GM12878 (cell line): ENCODE measurements at regions not wholly inside any gene's neighbourhood (a gene's known extent, or its start where the extent isn't known, plus 50 kb on each side); places are given as distances from the start of the nearest gene placed in this dataset.

Source experiments
- ATAC-seq: fragments of 200-7000 bp; cut with Tn5 transposase; 3 replicates; pipeline ENCODE4 v1.9.1; 2020; ENCODE audit warnings: mild to moderate bottlenecking, moderate library complexity
- BruUV-seq: library from RNA; stranded (reverse); fragments of 400-500 nt; replicated peaks from 2 replicates; lab custom pipeline; 2021; lab: Mats Ljungman, UMichigan
- CTCF ChIA-PET: fragments of 300-600 bp; sonication (Branson Sonifier 250); formaldehyde crosslinking; extraction: SDS; loops from one replicate; lab custom pipeline; 2021; ENCODE audit warnings: inconsistent platforms; lab: Yijun Ruan, JAX
- POLR2A ChIA-PET: fragments of 350-600 bp; formaldehyde crosslinking; extraction: SDS; loops from one replicate; lab custom pipeline; 2021; ENCODE audit warnings: inconsistent platforms; lab: Charles Lee
- RAD21 ChIA-PET: fragments of 300-600 bp; sonication (Branson Sonifier 250); formaldehyde crosslinking; loops from one replicate; lab custom pipeline; 2023; ENCODE audit warnings: antibody characterized with exemption; ENCODE audit not compliant: unreplicated experiment; lab: Charles Lee
- SMC1A ChIA-PET: fragments of 300-600 bp; sonication (Branson Sonifier 250); formaldehyde crosslinking; loops from one replicate; lab custom pipeline; 2023; ENCODE audit not compliant: unreplicated experiment, uncharacterized antibody; lab: Charles Lee
- DNase-seq: peaks from one replicate; pipeline ENCODE4 v3.0.0-alpha.2; 2011; ENCODE audit warnings: low read depth, low spot score
- FAIRE-seq: peaks from 3 replicates; lab custom pipeline; 2011; peaks lifted over from hg19 to GRCh38; lab: Jason Lieb, UNC
- H2AFZ ChIP-seq: 2 replicates; pipeline ENCODE4 v1.6.0; 2011; ENCODE audit warnings: low read depth, low read length, control low read depth; ENCODE audit not compliant: control insufficient read depth
- H3K27ac ChIP-seq: 2 replicates; pipeline ENCODE4 v1.5.1; 2011; ENCODE audit warnings: control low read depth; ENCODE audit not compliant: control insufficient read depth, insufficient read depth
- H3K27me3 ChIP-seq, 2 experiments: replicated peaks in 1 of 2; 2 replicates each; pipeline versions ENCODE4 v1.6.0 to v1.6.1; 2011; ENCODE audit warnings: low read length in 1 of 2; ENCODE audit not compliant: control insufficient read depth in 2 of 2, insufficient read depth in 2 of 2
- H3K36me3 ChIP-seq, 2 experiments: 2 replicates each; pipeline ENCODE4 v1.5.1; 2011; ENCODE audit warnings: low read length in 1 of 2; ENCODE audit not compliant: control insufficient read depth in 2 of 2, insufficient read depth in 2 of 2
- H3K4me1 ChIP-seq: 2 replicates; pipeline ENCODE4 v1.6.1; 2011; ENCODE audit warnings: mild to moderate bottlenecking, low read length, moderate library complexity, mixed read lengths; ENCODE audit not compliant: control insufficient read depth, insufficient read depth
- H3K4me2 ChIP-seq: 2 replicates; pipeline ENCODE4 v1.6.0; 2011; ENCODE audit warnings: control low read depth; ENCODE audit not compliant: control insufficient read depth, insufficient read depth
- H3K4me3 ChIP-seq: fragments of 200-600 bp; sonication (generic); 2 replicates; pipeline ENCODE4 v1.5.1; 2016
- H3K79me2 ChIP-seq: 2 replicates; pipeline ENCODE4 v1.6.0; 2011; ENCODE audit warnings: low read length; ENCODE audit not compliant: control insufficient read depth, insufficient read depth
- H3K9ac ChIP-seq: 2 replicates; pipeline ENCODE4 v1.8.0; 2011; ENCODE audit warnings: low read length, control low read depth, mixed read lengths; ENCODE audit not compliant: control insufficient read depth, insufficient read depth
- H3K9me3 ChIP-seq: replicated peaks from 3 replicates; pipeline ENCODE4 v1.5.1; 2011; ENCODE audit warnings: mild to moderate bottlenecking, low read length; ENCODE audit not compliant: control insufficient read depth, insufficient read depth
- H4K20me1 ChIP-seq: 2 replicates; pipeline ENCODE4 v1.6.0; 2011; ENCODE audit not compliant: control insufficient read depth, insufficient read depth
- CHD2 ChIP-seq: IDR thresholded peaks from 2 replicates; pipeline ENCODE4 v1.6.1; 2011; ENCODE audit warnings: low read depth, low read length, improper control_type of control experiment, borderline replicate concordance
- HDGF ChIP-seq: fragments of 450-650 bp; IDR thresholded peaks from 2 replicates; pipeline ENCODE4 v1.6.1; 2016; ENCODE audit warnings: antibody characterized with exemption
- MYC ChIP-seq: IDR thresholded peaks from 2 replicates; pipeline ENCODE4 v1.6.1; 2011; ENCODE audit warnings: mild to moderate bottlenecking, low read length, moderate library complexity, inconsistent platforms; ENCODE audit not compliant: insufficient read depth, insufficient replicate concordance, insufficient read length, severe bottlenecking
- POU2F2 ChIP-seq: IDR thresholded peaks from 3 replicates; pipeline ENCODE4 v1.6.1; 2011; ENCODE audit warnings: low read depth, mild to moderate bottlenecking, low read length, borderline replicate concordance
- RFX5 ChIP-seq: IDR thresholded peaks from 2 replicates; pipeline ENCODE4 v1.6.1; 2011; ENCODE audit warnings: low read depth, low read length, improper control_type of control experiment
- RUNX3 ChIP-seq: IDR thresholded peaks from 2 replicates; pipeline ENCODE4 v1.6.1; 2012; ENCODE audit warnings: low read length, inconsistent platforms
- TCF12 ChIP-seq: IDR thresholded peaks from 2 replicates; pipeline ENCODE4 v1.6.1; 2011; ENCODE audit warnings: low read depth, mild to moderate bottlenecking, low read length
- ZZZ3 ChIP-seq: IDR thresholded peaks from 2 replicates; pipeline ENCODE4 v1.6.1; 2011; ENCODE audit warnings: low read depth; ENCODE audit not compliant: control insufficient read depth, insufficient read length
- WGBS: methylation state at CpG from one replicate; pipeline ENCODE4 v1.1.6; 2016; ENCODE audit warnings: low lambda C conversion rate; ENCODE audit not compliant: insufficient replicate concordance, insufficient coverage; ENCODE audit errors: missing lambda C conversion rate; 5-methylcytosine and 5-hydroxymethylcytosine counted together
- in situ Hi-C: fragments of 300-500 bp; cut with MboI; formaldehyde crosslinking; loops from 9 replicates; pipeline ENCODE4 v1.14.3; 2018; ENCODE audit warnings: mixed read lengths
- intact Hi-C: fragments of 100-400 bp; cut with micrococcal nuclease; formaldehyde crosslinking; loops from one replicate; pipeline ENCODE4 v1.14.2; 2022; ENCODE audit not compliant: unreplicated experiment
- TF ChIP-seq, protein P1 (sequence below): IDR thresholded peaks from 2 replicates; pipeline ENCODE4 v1.6.1; 2012; ENCODE audit warnings: mild to moderate bottlenecking, low read depth, low read length
- TF ChIP-seq, protein P2 (sequence below): IDR thresholded peaks from 2 replicates; pipeline ENCODE4 v1.6.1; 2011; ENCODE audit warnings: borderline replicate concordance, low read depth, mild to moderate bottlenecking, moderate library complexity, mixed read lengths, low read length; ENCODE audit not compliant: insufficient read depth; ENCODE audit errors: extremely low read length
- TF ChIP-seq, protein P3 (sequence below): fragments of 450-650 bp; IDR thresholded peaks from 2 replicates; pipeline ENCODE4 v1.6.1; 2016; ENCODE audit warnings: mild to moderate bottlenecking, moderate library complexity, borderline replicate concordance

DNA sequence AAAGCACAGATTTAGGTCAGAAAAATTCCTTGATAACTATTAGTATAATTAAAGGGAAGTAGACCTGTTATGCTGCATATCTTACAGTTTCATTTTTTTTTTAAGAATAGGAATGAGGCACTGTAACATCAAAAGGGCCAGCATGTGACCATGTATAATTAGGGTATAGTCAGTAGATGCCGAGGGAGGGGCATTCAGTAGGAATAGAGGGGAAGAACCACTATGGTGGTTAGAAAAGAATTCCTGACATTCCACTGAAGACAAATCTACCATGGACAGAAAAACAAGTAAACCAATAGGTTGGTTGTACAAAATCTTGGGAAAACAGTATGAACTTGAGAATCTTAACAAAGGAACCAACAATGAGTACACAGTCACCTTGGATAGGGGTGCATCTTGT lies 78.4 kb upstream of the CCDC179 start:
- no peaks in the 10 kb centered on the region for H3K4me1 ChIP-seq
- DNase-seq (no peak), ATAC-seq (no peak), FAIRE-seq (no peak)
- H4K20me1 ChIP-seq = no peaks in the 10 kb centered on the region
- H3K4me3 ChIP-seq = no peak overlapping the region
- no peak overlapping the region for H3K9ac ChIP-seq
- CTCF ChIA-PET = interaction anchor here (0.7 kb wide), 1 partner anchor 12 kb away, joined by 4 read pairs; no protein-coding TSS in a partner anchor
- RAD21 ChIA-PET = no interaction called here
- no peaks in the 10 kb centered on the region for H3K9me3 ChIP-seq
- in situ Hi-C loops = no loop called here
- POLR2A ChIA-PET = no interaction called here
- BruUV-seq = no TSS peak
- H3K79me2 ChIP-seq = no peaks in the 10 kb centered on the region
- SMC1A ChIA-PET = interaction anchor here (1.2 kb wide), 1 partner anchor 11 kb away, joined by 3 read pairs; no protein-coding TSS in a partner anchor
- H3K4me2 ChIP-seq = no peak overlapping the region
- no peak overlapping the region for H3K27ac ChIP-seq
- 91% methylated on average over 1 of the region's 1 CpG for WGBS
- no peaks in the 10 kb centered on the region for H3K27me3 ChIP-seq
- H2AFZ ChIP-seq = no peak overlapping the region
- intact Hi-C loops = no loop called here
- H3K36me3 ChIP-seq = no peaks in the 10 kb centered on the region
- TF ChIP-seq POU2F2 (no peak), RUNX3 (no peak), TCF12 (no peak), HDGF (no peak), ZZZ3 (no peak), MYC (no peak), RFX5 (no peak), CHD2 (no peak)
- TF ChIP-seq, protein P1, sequence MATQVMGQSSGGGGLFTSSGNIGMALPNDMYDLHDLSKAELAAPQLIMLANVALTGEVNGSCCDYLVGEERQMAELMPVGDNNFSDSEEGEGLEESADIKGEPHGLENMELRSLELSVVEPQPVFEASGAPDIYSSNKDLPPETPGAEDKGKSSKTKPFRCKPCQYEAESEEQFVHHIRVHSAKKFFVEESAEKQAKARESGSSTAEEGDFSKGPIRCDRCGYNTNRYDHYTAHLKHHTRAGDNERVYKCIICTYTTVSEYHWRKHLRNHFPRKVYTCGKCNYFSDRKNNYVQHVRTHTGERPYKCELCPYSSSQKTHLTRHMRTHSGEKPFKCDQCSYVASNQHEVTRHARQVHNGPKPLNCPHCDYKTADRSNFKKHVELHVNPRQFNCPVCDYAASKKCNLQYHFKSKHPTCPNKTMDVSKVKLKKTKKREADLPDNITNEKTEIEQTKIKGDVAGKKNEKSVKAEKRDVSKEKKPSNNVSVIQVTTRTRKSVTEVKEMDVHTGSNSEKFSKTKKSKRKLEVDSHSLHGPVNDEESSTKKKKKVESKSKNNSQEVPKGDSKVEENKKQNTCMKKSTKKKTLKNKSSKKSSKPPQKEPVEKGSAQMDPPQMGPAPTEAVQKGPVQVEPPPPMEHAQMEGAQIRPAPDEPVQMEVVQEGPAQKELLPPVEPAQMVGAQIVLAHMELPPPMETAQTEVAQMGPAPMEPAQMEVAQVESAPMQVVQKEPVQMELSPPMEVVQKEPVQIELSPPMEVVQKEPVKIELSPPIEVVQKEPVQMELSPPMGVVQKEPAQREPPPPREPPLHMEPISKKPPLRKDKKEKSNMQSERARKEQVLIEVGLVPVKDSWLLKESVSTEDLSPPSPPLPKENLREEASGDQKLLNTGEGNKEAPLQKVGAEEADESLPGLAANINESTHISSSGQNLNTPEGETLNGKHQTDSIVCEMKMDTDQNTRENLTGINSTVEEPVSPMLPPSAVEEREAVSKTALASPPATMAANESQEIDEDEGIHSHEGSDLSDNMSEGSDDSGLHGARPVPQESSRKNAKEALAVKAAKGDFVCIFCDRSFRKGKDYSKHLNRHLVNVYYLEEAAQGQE = no peak
- TF ChIP-seq, protein P2, sequence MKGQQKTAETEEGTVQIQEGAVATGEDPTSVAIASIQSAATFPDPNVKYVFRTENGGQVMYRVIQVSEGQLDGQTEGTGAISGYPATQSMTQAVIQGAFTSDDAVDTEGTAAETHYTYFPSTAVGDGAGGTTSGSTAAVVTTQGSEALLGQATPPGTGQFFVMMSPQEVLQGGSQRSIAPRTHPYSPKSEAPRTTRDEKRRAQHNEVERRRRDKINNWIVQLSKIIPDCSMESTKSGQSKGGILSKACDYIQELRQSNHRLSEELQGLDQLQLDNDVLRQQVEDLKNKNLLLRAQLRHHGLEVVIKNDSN = no peak
- TF ChIP-seq, protein P3, sequence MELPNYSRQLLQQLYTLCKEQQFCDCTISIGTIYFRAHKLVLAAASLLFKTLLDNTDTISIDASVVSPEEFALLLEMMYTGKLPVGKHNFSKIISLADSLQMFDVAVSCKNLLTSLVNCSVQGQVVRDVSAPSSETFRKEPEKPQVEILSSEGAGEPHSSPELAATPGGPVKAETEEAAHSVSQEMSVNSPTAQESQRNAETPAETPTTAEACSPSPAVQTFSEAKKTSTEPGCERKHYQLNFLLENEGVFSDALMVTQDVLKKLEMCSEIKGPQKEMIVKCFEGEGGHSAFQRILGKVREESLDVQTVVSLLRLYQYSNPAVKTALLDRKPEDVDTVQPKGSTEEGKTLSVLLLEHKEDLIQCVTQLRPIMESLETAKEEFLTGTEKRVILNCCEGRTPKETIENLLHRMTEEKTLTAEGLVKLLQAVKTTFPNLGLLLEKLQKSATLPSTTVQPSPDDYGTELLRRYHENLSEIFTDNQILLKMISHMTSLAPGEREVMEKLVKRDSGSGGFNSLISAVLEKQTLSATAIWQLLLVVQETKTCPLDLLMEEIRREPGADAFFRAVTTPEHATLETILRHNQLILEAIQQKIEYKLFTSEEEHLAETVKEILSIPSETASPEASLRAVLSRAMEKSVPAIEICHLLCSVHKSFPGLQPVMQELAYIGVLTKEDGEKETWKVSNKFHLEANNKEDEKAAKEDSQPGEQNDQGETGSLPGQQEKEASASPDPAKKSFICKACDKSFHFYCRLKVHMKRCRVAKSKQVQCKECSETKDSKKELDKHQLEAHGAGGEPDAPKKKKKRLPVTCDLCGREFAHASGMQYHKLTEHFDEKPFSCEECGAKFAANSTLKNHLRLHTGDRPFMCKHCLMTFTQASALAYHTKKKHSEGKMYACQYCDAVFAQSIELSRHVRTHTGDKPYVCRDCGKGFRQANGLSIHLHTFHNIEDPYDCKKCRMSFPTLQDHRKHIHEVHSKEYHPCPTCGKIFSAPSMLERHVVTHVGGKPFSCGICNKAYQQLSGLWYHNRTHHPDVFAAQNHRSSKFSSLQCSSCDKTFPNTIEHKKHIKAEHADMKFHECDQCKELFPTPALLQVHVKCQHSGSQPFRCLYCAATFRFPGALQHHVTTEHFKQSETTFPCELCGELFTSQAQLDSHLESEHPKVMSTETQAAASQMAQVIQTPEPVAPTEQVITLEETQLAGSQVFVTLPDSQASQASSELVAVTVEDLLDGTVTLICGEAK = no peak
